ENCODE measurements at regions not wholly inside any gene's neighbourhood (a gene's known extent, or its start where the extent isn't known, plus 50 kb on each side); places are given as distances from the start of the nearest gene placed in this dataset.

- Mint-ChIP-seq H3K36me3 (ENCODE audit: low read depth) (peaks cover 89% of the 10 kb centered on the region), H3K9me3 (peaks cover 24% of the 10 kb centered on the region), H3K27ac (peak overlapping the region; percentile 93), H3K4me3 (peak overlapping the region; percentile 74), H3K4me1 (ENCODE audit: low read depth) (peaks cover 95% of the 10 kb centered on the region), H3K27me3 (ENCODE audit: insufficient read depth) (peaks cover 83% of the 10 kb centered on the region)
- DNase-seq: no peak
- TF ChIP-seq CTCF (IDR thresholded peaks at IDR 0.05): peak; percentile 93
Measured at GRCh38 chr7:130875265-130875741, 141.3 kb upstream of the KLF14 start.

GRCh38 chr7:130875901-130876300 is 141.9 kb upstream of the KLF14 start:
- H3K9me3 Mint-ChIP-seq: peaks cover 24% of the 10 kb centered on the region
- peak overlapping the region; percentile 74 for H3K4me3 Mint-ChIP-seq
- no peak for TF ChIP-seq CTCF (IDR thresholded peaks at IDR 0.05)
- H3K27me3 Mint-ChIP-seq (ENCODE audit: insufficient read depth): peaks cover 86% of the 10 kb centered on the region
- H3K4me1 Mint-ChIP-seq (ENCODE audit: low read depth): peaks cover 95% of the 10 kb centered on the region
- peak overlapping the region; percentile 93 for H3K27ac Mint-ChIP-seq
- H3K36me3 Mint-ChIP-seq (ENCODE audit: low read depth): peaks cover 88% of the 10 kb centered on the region
- no peak for DNase-seq

GRCh38 chr7:130877236-130877990 is 143.4 kb upstream of the KLF14 start:
- H3K27ac Mint-ChIP-seq: peak overlapping the region; percentile 93
- H3K9me3 Mint-ChIP-seq: peaks cover 24% of the 10 kb centered on the region
- peaks cover 95% of the 10 kb centered on the region for H3K4me1 Mint-ChIP-seq (ENCODE audit: low read depth)
- H3K36me3 Mint-ChIP-seq (ENCODE audit: low read depth): peaks cover 90% of the 10 kb centered on the region
- TF ChIP-seq CTCF (IDR thresholded peaks at IDR 0.05): no peak
- H3K4me3 Mint-ChIP-seq: peak overlapping the region; percentile 49
- peaks cover 85% of the 10 kb centered on the region for H3K27me3 Mint-ChIP-seq (ENCODE audit: insufficient read depth)
- DNase-seq: no peak

DNA sequence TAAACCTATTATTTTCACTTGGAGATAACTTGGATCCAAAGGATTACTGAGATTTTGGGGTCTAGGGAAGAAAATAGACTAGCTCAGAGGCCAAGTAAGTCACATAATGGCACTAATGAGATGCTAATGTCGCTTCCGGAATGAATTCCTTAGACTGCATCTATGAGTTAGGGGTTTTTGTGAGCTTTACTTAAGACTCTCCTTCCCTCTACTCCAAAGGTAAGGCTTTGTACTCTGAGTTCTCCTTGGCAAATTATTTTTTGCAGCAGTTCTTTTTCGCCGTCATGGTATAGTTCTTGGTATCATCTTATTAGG is 143.9 kb upstream of the KLF14 start:
- peaks cover 95% of the 10 kb centered on the region for H3K4me1 Mint-ChIP-seq (ENCODE audit: low read depth)
- no peak for TF ChIP-seq CTCF (IDR thresholded peaks at IDR 0.05)
- peak overlapping the region; percentile 93 for H3K27ac Mint-ChIP-seq
- H3K4me3 Mint-ChIP-seq: peak overlapping the region; percentile 49; the same call in 1 of the 2 replicates
- H3K9me3 Mint-ChIP-seq: peaks cover 23% of the 10 kb centered on the region
- peaks cover 90% of the 10 kb centered on the region for H3K36me3 Mint-ChIP-seq (ENCODE audit: low read depth)
- DNase-seq: no peak
- peaks cover 85% of the 10 kb centered on the region for H3K27me3 Mint-ChIP-seq (ENCODE audit: insufficient read depth)

DNA sequence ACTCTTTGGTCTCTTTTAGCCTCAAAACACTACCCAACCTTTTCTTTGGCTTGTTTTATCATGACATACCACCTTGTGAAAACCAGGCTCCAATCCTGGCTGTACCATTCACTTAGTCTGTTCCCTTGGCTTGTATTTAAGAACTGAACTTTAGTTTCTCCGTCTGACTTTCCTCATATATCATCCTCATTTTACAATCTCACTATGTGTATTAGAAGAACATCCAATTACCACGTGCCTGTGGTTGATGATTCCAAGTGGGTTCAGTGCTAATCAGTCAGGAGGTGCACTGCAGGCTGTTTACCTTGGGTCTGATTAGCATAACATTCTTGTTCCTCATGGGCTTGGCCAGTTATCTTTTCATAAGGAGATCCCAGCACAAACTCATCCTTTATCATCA is 144.8 kb upstream of the KLF14 start:
- H3K36me3 Mint-ChIP-seq (ENCODE audit: low read depth): peaks cover 89% of the 10 kb centered on the region
- H3K4me3 Mint-ChIP-seq: peak overlapping the region; percentile 75
- H3K9me3 Mint-ChIP-seq: peaks cover 17% of the 10 kb centered on the region
- H3K4me1 Mint-ChIP-seq (ENCODE audit: low read depth): peaks cover 95% of the 10 kb centered on the region
- TF ChIP-seq CTCF (IDR thresholded peaks at IDR 0.05): no peak
- peaks cover 80% of the 10 kb centered on the region for H3K27me3 Mint-ChIP-seq (ENCODE audit: insufficient read depth)
- peak; percentile 76 for DNase-seq
- H3K27ac Mint-ChIP-seq: peak overlapping the region; percentile 93
